ENCODE measurements at regions not wholly inside any gene's neighbourhood (a gene's known extent, or its start where the extent isn't known, plus 50 kb on each side); places are given as distances from the start of the nearest gene placed in this dataset.

DNA sequence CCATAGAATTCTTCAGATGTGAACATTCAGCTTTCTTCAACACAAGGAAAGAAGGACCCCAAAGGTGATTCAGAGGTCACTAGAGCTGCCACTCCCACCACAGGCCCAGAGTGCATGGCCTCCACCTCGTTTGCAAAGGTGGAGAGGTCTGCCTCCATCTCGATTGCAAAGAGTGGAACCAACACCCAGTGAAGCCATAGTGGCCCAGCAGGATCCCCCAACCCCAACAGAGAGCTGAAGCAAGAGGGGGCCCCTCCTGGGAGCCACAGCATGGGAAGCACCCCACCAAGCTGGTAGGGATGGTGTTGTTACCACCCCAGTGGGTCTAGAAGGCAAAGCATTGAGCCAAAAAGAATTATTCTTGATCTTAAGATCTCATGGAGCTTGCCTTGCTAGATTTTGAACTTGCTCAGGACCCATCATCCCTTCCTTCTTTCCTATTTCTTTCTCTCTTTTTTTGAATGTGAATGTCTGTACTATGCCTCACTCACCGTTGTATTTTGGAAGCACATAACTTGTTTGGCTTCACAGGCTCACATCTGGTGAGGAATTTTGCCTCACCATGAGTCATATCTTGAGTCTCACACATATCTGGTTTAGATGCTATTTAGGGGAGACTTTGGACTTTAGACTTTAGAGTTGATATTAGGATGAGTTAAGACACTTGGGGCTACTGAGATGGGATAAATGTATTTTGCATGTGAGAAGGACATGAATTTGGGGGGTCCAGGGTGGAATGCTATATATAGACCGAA is 119.2 kb downstream of the ANKRD60 start:
- no peak for DNase-seq

DNA sequence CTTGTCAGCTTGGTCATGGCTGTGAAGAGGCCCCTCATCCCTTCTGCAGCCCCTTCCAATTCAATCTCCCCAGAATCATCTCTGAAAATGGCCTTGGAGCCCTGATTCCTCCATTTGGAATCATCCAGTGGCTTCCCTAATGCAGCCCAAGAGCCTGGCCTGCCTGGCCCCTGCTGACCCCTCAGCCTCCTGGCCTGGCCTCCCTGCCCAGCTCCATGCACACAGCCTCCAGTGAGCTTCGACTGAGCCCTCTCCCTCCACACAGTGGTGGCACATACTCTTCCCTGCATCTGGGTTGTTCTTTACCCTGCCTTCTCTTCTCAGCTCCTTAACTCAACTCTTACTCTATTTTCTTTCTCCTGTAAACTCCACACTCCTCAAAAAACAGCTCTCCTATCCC is 120.9 kb downstream of the ANKRD60 start:
- no peak for DNase-seq

DNA sequence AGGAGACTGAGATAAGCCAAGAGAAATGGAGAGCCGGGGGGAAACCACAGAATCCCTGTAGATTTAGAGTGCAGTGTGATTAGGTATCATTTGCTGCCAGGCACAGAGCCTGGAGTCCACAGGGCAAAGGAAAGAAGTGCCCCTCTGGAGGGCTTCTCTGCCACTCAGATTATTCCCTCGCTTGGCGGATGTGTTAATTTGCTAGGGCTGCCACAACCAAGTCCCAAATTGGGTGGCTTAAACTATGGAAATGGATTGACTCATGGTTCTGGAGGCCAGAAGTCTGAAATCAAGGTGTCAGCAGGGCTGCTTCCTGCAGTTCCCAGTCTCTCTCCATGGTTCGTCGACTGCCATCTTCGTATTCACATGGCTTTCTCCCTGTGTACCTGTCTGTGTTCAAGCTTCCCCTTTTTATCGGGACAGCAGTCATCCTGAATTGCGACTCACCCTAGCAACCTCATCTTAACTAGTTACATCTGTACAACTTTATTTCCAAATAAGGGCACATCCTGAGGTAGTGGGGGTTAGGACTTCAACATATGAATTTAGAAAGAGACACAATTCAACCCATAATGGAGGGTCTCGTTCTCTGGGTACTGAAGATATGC is 122.2 kb downstream of the ANKRD60 start:
- DNase-seq: no peak

DNA sequence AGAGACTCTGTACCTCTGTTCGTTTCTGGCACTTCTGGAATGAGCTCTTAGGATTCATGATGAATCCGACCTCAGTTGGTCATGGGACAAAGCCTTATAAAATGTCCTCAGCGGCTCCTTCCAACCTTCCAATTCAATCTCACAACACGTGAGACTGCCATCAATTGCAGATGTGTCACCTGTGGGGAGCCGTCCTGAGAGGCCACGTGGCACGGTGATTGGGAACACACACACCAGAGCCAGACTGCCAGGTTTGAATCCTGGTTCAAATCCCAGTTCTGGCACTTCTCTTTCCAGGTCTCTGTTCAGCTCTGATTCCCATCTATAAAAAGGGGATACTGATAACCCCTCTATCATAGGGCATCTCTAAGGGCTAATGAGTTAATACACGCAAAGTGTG is 124.5 kb downstream of the ANKRD60 start:
- DNase-seq: no peak

DNA sequence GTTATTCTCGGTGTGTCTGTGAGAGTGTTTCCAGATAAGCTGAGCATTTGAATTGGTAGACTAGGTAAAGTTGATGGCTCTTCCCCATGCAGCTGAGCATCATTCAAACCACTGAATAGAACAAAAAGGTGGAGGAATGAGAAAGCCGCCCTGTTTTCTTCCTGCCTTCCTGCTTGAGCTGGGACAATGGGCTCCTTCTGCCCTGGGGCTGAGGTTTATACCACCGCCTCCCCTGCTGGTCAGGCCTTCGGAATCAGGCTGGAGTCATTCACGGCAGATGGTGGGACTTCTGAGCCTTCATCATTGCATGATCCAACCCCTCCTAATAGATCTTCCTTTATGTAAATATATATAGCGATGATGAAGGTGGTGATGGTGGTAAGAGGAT is 124.9 kb downstream of the ANKRD60 start:
- no peak for DNase-seq

DNA sequence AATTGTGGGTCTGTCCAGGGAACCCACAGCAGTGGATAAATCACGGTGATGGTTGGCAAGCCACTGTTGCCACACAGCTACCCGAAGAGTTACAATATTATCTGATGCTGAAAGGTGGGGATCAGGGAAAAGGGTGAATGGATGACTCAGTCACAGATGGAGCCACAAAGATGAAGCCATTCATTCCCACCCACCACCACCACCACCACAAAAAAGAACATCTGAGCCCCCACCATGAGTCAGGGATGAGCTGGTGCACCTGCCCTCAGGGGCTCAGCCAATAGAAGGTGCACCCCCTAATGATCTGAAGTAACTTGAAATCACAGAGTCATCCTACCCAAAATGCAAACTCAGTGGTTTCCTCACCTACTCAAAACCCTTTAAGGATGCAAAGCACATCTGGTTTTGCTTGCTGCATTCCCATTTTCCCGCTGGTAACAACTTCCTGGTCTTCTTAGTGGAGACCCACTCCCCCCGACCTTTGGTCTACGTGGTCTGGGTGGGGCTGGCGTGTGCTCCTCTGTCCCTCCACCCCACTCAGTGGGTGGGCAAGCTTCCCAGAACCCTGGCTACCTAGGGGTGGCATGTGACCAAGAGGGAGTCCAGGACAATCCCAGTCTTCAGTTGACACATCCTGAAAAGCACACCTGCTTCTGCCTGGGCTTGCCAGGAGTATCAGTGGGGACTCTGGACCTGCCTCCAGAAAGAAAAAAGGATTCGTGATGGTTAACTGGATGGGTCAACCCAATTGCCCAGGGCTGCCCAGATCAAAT is 125.5 kb downstream of the ANKRD60 start:
- peak; percentile 57 to 67 for DNase-seq

DNA sequence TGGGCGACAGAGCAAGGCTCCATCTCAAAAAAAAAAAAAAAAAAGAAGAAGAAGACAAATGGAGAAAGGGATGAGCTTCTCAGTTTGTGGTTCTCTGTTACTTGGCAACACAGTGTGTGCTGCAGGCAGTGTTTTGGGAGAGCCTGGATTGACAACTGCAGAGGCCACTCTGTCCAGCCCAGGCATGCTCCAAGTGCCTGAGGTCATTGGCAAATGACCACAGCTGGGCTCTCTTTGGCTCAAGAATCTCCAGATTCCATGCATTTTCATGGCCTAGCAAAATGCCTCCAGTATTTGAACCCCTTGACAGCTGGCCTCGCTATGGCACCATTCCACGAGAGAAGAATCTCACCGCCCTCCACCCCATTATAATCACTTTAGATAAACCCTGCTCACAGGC is 126.2 kb downstream of the ANKRD60 start:
- DNase-seq: no peak

DNA sequence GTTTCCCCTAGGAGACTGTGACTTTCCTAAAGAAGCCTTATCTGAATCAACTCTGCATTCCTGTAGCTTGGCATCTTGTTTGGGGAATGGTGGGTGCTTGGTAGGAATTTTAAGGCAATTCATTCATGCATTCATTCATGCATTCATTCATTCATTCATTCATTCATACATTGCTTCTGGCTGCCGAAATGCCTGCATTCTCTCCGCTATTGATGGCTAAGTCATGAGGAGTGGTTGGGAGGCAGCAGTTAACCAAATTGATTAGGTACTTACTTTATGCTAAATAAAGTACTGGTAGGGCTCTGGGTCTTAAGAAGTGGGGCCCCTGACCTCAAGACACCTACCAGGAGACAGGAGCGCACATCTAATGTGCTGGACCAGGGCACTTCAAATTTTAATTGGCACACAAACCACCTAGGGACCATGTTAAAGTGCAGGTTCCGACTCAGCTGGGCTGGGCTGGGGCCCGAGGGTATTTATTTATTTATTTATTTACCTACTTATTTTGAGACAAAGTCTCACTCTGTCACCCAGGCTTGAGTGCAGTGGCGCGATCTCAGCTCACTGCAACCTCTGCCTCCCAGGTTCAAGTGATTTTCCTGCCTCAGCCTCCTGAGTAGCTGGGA is 127.6 kb downstream of the ANKRD60 start:
- DNase-seq: no peak

DNA sequence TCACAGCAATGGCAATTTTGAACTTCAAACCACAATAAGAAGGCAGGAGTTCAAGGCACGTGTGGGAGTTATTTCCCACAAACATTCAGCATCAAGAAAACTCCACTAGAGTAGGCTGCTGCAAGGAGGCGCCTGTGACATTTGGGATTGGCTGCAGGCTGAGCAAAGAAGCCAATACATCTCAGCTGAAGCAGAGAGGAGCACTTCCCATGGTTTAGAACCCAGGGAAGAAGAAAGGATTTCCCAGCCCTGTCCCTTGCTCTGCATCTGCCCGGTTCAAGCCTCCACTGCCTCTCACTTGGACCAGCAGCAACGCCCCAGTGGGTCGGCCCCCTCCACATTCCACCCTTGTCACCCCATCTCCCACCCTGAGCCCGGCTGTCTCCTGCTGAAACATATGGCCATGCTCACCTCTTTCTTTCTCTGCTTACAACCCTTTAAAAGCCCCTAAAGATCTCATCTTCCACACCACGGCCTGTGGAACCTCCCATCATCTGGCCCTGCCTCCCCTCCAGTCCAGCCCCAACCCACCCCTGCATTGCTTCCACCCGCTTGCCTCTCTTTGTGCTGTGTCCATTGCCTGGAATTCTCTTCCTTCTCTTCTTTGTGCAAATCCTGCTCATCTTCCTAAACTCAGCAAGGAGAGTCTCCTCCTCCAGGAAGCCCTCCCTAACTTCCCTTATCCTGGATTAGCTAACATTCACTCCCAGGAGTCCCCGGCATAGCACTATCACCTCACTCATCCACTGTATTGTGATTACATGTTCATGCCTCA is 128.3 kb downstream of the ANKRD60 start:
- DNase-seq: no peak

DNA sequence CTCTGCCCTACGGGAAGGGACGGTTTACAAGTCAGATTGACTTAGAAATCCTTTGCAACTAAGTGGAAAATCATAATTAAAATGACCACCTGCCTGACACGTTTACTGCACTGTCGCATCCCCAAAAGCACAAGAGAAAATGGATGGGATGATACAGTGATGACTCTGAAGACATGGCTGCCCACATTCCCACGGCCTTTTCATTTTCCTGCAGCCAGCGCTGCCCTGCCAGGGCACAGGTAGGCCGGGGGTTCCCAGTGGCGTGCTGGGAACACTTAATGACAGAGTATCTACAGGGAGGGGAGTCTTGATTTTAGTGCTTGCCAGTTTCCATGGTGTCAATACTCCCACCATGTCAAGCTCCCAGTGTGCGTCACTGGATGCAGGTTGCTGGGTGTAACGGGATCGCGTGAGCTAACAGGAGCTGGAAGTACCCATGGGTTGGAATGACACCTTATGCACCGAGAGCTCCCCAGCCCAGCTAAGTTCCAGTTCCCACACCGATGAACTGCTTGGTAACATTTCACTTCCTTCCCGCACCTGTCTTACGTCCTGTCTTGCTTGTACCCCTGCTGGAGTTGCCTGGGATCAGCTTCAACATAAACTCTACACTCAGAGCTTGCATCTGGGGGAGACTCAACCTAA is 129.0 kb downstream of the ANKRD60 start:
- no peak for DNase-seq

DNA sequence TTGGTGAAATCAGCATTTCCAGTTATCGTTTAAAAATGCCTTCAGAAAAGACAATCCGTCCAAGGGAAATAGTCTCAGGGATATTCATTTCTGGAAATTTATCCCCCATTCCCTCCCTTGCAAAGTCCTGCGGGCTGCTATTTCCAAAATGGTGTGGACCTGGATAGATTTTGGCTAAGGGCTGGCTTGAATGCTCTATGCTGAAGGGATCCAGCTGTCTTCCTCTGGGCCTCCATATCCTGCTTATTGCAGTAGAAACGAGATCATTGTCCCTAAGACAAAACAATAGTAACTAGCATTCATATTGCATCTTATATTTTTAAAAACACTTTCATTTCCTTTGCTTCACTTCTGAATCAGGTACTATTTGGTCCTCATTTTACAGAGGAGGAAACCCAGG is 129.9 kb downstream of the ANKRD60 start:
- DNase-seq: no peak

DNA sequence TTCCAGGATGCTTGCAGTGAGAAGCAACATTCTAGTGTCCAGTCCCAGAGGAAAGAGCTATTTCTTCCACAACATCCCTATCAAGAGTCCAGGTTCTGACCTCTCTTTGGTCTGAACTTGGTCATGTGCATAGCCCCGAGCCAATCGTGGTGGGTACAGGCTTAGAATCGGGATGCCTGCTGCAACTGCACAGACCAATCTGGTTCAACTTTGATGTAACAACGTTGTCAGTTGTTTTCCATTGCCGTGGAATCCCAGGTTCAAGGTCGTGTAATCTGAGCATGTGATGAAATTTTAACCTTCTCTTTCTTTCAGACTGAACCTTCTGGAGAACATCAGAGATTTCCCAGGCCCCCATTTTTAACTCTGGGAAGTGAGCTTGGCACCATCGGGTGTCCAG is 130.5 kb downstream of the ANKRD60 start:
- no peak for DNase-seq

DNA sequence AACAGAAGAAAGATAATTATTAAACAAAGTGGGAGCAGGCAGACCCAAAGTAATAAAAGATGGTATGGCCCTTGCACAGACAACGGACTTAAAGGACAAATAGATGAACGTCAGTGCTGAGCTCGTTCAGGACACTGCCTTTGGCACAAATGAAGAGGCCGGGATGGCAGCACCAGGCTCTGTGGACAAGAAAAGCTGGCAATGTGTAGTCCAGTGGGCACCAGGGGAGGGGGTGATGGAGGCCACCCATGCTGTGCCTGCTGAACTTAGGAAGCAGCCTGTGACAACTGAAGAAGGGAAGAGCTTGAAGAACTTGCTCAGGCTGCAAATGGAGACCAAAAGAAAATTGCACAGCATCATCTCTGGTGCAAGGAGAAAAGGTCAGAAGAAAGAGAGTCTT is 131.0 kb downstream of the ANKRD60 start:
- DNase-seq: no peak

DNA sequence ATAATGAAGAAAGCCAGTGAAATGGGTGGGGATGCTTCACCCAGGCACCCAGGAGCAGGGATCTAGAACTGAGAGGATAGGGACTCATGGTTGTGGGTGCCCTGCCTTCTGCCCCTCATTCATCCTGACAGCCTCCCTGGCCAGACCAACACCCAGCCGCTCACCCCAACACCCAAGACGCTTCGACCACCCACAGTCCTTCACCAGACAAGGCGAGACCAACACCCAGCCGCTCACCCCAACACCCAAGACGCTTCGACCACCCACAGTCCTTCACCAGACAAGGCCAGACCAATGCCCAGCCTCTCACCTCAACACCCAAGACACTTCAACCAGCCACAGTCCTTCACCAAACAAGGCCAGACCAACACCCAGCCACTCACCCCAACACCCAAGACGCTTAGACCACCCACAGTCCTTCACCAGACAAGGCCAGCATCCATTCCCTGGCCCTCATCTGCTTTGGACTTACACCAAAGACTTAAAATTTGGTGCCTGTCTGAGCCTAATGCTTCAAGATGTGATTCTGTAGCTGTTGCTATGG is 131.5 kb downstream of the ANKRD60 start:
- no peak for DNase-seq

DNA sequence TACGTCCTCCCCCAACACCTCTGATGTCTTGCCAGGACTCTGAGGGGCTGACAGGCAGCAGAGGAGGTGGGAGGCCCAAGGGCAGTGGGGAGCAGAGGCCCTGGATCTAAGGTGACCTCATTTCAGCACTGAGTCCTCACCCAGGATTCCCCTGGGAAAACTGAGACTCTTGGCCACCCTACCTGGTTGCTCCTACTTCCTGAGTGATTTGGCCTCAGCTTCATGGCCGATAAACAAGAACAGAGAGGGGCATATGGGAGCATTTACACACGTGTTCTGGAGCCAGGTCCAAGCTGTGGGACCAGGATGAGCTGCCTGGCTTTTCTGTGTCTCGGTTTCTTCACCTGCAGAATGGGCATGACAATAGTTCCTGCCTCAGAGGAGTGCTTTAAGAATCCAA is 133.8 kb downstream of the ANKRD60 start:
- no peak for DNase-seq

DNA sequence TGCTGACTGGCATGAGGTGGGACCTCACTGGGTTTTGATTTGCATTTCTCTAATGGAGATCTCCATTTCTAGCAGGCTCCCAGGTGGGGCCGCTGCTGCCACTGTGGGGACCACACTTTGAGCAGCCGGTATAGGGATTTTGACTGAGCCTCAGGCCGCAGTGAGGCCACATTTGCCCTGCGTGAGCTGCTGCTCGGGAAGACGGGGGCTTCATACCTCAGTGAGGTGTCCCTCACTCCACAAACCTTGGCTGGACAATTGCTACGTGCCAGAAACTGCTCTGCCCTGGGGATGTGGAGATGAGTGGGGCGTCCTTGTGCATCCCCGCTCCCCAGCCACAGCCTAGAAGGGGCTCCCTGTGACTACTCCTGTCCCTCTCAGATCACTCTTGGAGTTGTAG is 134.3 kb downstream of the ANKRD60 start:
- DNase-seq: no peak

DNA sequence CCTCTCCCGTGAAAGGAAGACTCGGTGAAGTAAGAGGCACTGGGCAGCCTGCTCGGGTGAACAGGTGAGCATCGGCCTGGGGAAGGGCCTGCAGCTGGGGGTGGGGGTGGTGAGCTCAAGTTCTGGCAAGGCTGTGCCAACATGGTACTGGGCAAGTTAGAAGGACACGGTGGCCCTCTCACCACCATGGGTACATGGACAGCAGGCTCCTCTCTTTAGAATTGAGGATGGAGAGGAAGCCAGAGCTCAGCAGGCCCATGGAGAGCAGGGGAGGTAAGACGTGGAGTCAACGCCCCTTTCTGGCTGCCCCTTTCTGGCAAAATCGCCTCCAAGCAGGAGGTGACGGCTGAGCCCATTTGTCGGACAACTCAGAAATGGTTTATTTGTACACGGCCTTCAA is 135.6 kb downstream of the ANKRD60 start:
- no peak for DNase-seq

DNA sequence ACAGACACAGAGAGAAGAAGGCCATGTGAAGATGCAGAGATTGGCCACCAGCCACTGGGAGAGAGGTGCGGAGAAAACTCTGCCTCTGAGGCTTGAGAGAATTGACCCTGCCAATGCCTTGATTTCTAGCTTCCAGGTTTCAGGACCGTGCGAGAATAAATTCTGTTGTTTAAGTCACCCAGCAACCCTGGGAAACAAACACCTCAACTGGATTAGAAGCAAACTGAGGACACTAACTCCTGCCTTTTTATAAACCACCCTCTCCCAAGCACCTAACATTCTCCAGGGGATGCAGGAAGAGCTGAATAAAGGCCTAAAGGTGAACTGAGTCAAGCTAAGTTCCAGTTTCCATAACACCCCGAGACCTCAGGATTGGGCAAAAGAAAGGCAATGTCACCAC is 136.1 kb downstream of the ANKRD60 start:
- no peak for DNase-seq

DNA sequence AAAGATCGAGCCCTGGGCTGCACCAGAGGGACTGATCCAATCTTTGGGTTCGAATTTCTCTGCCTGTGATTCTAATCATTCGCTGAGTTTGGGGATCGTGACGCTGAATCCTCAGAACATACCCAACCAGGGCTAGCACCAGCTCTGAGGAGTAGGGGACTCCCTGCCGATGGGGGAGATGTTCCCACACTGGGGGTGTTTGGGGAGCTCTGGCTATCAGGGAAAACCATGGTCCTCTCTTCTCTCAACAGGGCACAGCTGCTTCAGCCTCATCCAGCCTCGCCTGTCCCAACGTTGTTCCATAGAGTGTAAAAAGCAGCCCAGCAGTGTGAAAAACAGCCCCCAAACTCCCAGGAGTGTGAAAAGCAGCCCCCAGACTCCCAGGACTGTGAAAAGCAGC is 136.6 kb downstream of the ANKRD60 start:
- DNase-seq: no peak

DNA sequence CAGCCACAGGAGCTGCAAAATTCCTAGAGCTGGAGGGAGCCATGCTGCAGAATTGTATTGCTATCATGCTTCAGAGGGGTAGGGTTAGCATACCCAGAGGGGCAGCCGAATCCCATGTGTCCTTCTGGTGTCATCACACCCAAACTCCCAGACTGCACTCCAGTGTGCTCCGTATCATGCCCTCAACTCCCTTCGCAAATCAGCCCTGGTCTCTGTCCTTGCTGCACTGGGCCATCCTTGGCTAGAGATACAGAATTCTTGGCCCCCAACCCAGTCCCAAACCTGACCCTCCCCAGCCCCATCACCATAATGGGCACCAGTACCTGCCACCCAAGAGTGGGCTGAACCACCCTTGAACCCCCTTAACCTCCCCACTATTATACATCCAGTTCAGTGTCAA is 138.3 kb downstream of the ANKRD60 start:
- no peak for DNase-seq

DNA sequence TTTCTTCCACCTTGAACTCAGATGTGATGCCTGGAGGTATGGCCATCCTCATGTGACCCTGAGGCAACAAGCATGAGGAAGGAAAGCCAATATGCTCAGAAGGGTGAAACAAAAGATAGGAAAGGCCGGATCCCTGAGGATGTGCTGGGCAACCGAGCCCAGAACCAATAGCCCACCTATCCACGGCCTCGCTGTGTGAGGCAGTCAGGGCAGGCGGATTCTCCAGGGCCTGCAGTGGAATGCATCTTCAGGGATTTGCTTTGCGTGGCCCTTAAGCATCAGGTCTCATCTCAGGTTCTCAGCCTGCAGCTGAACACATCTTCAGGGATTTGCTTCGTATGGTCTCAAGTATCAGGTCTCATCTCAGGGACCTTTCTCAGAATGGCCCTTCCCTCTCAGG is 139.8 kb downstream of the ANKRD60 start:
- DNase-seq: no peak

DNA sequence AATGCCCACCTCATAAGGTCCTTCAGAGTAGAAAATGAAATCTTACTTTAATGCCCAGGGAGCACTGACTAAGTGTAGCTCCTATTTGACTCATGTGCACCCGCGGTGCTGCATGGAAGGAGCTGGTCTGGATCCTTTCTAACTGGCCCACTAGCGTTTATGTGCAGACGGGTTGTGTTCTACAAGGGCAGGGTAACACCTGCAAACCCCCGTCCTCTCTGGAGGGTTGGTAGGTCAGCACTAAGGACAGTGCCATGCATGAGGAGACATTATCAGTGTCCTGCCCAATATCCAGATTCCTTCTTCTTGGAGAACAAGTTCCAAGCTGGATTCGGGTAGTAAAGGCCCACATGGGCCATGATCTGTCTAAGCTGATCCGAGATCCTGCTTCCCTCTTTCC is 140.3 kb downstream of the ANKRD60 start:
- no peak for DNase-seq
